ENCODE measurements at regions not wholly inside any gene's neighbourhood (a gene's known extent, or its start where the extent isn't known, plus 50 kb on each side); places are given as distances from the start of the nearest gene placed in this dataset.

DNA sequence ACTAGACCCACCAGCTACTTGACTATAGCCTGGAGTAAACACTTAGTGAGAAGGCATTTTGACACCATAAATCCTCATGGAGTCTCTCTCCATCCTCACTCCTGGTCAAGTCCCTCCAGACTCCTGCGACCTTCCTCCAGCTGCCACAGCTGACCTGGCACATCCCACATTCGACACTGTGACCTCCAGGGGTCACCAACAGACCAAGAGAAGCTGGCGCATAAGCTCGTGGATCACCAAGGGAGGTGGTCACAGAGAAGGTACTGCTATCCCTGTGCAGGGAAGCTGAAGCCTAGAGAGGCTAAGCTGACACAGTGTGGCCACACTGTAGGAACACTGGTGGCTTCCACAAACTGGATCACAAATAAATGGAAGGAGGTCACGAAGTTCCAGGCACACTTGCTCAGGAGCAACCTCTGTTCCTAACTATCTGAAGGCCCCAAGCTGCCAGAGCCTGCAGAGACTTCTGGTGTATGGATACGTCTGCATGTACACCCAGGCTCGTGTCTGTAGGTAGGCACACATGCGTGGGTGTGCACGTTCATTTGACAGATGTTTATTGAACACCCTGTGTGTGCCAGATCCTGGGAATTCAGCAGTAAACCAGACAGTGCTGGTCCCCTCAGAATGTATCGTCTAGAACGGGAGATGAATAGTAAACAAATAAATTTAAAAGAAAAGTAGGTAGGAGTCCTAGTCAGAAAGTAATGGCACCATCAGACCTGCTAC is 104.4 kb downstream of the C5orf15 start:
- intact Hi-C loops (cut with micrococcal nuclease; ENCODE audit: unreplicated experiment) (loop anchor here (10.0 kb wide), 1 partner anchor 379 kb away; no protein-coding TSS in a partner anchor), in situ Hi-C loops (cut with MboI) (loop anchor here (10.0 kb wide), 1 partner anchor 749 kb away; no protein-coding TSS in a partner anchor)
- H3K36me3 ChIP-seq (ENCODE audit: control insufficient read depth in 2 of 2, insufficient read depth in 2 of 2, low read length in 1 of 2): no peaks in the 10 kb centered on the region
- no peak for ATAC-seq
- H3K4me1 ChIP-seq (ENCODE audit: control insufficient read depth, insufficient read depth, low read length): peaks cover 4% of the 10 kb centered on the region
- no peaks in the 10 kb centered on the region for H3K79me2 ChIP-seq (ENCODE audit: control insufficient read depth, insufficient read depth, low read length)
- FAIRE-seq: no peak
- no peaks in the 10 kb centered on the region for H4K20me1 ChIP-seq (ENCODE audit: control insufficient read depth, insufficient read depth)
- H3K27ac ChIP-seq (ENCODE audit: control insufficient read depth, insufficient read depth): no peak overlapping the region
- DNase-seq (ENCODE audit: low read depth, low spot score): no peak
- H3K27me3 ChIP-seq (replicated peaks in 1 of 2; ENCODE audit: control insufficient read depth in 2 of 2, insufficient read depth in 2 of 2, low read length in 1 of 2): no peaks in the 10 kb centered on the region; a peak in 1 of 4 replicates
- TF ChIP-seq TBL1XR1 (IDR thresholded peaks at IDR 0.05; ENCODE audit: low read depth, low read length) (no peak), SIN3A (IDR thresholded peaks at IDR 0.05; ENCODE audit: low read depth, low read length) (no peak), RAD21 (IDR thresholded peaks at IDR 0.05; ENCODE audit: insufficient read depth, low read depth, low read length) (peak; percentile 29; the same call in 1 of the 2 replicates), BHLHE40 (IDR thresholded peaks at IDR 0.05; ENCODE audit: borderline replicate concordance in 1 of 2, low read depth in 2 of 2, low read length in 1 of 2) (no peak), FOXM1 (IDR thresholded peaks at IDR 0.05; ENCODE audit: low read depth, low read length) (no peak), HCFC1 (IDR thresholded peaks at IDR 0.05; ENCODE audit: low read length) (no peak), ZNF24 (IDR thresholded peaks at IDR 0.05) (no peak)
- ChIA-PET CTCF (interaction anchor here (0.9 to 10.4 kb wide), 6 partner anchors 42 to 311 kb away, joined by 3 to 156 read pairs (median 4); no protein-coding TSS in a partner anchor), SMC1A (ENCODE audit: uncharacterized antibody, unreplicated experiment) (interaction anchor here (1.0 to 1.8 kb wide), 6 partner anchors 39 to 109 kb away, joined by 3 to 10 read pairs (median 5); no protein-coding TSS in a partner anchor), RAD21 (ENCODE audit: unreplicated experiment) (interaction anchor here (1.6 kb wide), 1 partner anchor 310 kb away, joined by 3 read pairs; no protein-coding TSS in a partner anchor), POLR2A (interaction anchor here (1.0 kb wide), 1 partner anchor 35 kb away, joined by 3 read pairs; no protein-coding TSS in a partner anchor)
- H3K4me3 ChIP-seq: no peak overlapping the region
- no peak overlapping the region for H2AFZ ChIP-seq (ENCODE audit: control insufficient read depth, low read depth, low read length)
- H3K4me2 ChIP-seq (ENCODE audit: control insufficient read depth, insufficient read depth): no peak overlapping the region
- no TSS peak for BruUV-seq (replicated peaks)
- 37% methylated on average over 11 of the region's 11 CpGs for WGBS (ENCODE audit: insufficient coverage, insufficient replicate concordance, low lambda C conversion rate, missing lambda C conversion rate)
- H3K9me3 ChIP-seq (replicated peaks; ENCODE audit: control insufficient read depth, insufficient read depth, low read length): no peaks in the 10 kb centered on the region
- H3K9ac ChIP-seq (ENCODE audit: control insufficient read depth, insufficient read depth, low read length): no peak overlapping the region
